ENCODE measurements at regions not wholly inside any gene's neighbourhood (a gene's known extent, or its start where the extent isn't known, plus 50 kb on each side); places are given as distances from the start of the nearest gene placed in this dataset.

DNA sequence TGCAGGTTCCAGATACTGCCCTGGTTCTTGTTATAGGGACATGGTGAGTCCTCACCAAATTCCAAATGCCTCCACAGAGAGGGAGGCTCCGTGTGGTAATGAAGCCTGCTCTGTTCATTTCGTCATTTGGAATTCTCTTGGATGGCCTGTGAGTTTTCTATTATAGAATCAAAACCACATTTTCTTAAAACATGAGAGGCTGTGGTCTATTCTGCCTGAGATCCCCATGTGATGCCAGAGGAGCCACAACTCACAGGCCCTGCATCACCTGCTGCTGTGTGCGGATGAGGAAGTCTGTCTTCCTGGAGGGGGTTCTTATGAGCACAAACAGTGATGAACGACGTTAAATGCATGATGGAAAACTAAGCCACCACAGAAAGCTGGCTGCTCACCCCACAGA lies 264.4 kb downstream of the UQCRFS1 start:
- TF ChIP-seq, protein P1, sequence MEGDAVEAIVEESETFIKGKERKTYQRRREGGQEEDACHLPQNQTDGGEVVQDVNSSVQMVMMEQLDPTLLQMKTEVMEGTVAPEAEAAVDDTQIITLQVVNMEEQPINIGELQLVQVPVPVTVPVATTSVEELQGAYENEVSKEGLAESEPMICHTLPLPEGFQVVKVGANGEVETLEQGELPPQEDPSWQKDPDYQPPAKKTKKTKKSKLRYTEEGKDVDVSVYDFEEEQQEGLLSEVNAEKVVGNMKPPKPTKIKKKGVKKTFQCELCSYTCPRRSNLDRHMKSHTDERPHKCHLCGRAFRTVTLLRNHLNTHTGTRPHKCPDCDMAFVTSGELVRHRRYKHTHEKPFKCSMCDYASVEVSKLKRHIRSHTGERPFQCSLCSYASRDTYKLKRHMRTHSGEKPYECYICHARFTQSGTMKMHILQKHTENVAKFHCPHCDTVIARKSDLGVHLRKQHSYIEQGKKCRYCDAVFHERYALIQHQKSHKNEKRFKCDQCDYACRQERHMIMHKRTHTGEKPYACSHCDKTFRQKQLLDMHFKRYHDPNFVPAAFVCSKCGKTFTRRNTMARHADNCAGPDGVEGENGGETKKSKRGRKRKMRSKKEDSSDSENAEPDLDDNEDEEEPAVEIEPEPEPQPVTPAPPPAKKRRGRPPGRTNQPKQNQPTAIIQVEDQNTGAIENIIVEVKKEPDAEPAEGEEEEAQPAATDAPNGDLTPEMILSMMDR (IDR thresholded peaks at IDR 0.05), result no peak
- TF ChIP-seq POLR2A (IDR thresholded peaks at IDR 0.05), result no peak
